ENCODE measurements at regions not wholly inside any gene's neighbourhood (a gene's known extent, or its start where the extent isn't known, plus 50 kb on each side); places are given as distances from the start of the nearest gene placed in this dataset.

DNA sequence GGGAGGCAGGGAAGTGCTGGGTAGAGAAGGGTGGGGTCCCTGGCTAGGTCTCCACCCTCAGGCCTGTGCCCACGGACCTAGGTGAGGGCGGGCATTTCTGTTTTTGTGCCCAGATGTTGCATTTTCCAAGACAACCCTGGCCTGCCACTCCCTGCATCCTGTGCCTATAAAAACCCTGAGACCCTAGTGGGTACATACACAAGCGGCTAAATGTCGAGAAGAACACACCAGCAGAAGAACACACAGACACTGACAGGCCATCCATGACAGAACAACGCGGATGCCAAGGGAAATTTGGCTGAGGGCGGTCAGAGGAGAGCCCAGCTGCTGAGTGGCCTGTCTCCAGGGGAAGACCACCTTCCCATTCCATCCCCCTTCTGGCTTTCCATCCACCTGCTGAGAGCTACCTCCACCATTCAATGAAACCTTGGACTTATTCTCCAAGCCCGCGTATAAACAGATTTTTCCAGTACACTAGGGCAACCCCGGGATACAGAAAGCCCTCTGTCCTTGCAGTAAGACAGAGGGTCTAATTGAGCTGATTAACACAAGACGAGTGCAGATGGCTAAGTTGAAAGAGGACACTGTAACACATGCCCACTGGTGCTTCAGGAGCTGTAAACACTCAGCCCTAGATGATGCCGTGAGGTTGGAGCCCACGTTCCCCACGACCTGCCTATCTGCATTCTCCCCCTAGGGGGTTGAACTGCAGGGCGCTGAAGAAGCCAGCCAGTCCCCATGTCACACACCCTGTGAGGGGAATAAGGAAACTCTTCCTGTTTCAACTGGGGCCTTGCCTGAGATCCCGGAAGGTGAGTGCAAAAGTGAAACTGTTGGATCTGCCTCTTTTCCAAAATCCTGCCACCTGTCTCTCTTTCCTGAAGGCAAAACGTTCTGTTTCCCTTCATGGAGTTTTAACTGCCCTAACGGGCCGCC lies 147.2 kb upstream of the COX10 start:
- TF ChIP-seq, protein P1, sequence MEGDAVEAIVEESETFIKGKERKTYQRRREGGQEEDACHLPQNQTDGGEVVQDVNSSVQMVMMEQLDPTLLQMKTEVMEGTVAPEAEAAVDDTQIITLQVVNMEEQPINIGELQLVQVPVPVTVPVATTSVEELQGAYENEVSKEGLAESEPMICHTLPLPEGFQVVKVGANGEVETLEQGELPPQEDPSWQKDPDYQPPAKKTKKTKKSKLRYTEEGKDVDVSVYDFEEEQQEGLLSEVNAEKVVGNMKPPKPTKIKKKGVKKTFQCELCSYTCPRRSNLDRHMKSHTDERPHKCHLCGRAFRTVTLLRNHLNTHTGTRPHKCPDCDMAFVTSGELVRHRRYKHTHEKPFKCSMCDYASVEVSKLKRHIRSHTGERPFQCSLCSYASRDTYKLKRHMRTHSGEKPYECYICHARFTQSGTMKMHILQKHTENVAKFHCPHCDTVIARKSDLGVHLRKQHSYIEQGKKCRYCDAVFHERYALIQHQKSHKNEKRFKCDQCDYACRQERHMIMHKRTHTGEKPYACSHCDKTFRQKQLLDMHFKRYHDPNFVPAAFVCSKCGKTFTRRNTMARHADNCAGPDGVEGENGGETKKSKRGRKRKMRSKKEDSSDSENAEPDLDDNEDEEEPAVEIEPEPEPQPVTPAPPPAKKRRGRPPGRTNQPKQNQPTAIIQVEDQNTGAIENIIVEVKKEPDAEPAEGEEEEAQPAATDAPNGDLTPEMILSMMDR (IDR thresholded peaks at IDR 0.05; ENCODE audit: low read length): no peak
- no peak for TF ChIP-seq EZH2 (optimal IDR thresholded peaks at IDR 0.05; ENCODE audit: low read depth, low read length)
